Stimulated activated CD4-positive, alpha-beta T cell treated with anti-CD3 and anti-CD28 coated beads, Interleukin-1b, Interleukin-23, amount 100 ng/mL, for 24 hours (primary cell): ENCODE measurements at regions not wholly inside any gene's neighbourhood (a gene's known extent, or its start where the extent isn't known, plus 50 kb on each side); places are given as distances from the start of the nearest gene placed in this dataset.

ENCODE experiments used
- DNase-seq, 4 experiments: peaks; one replicate each; pipeline ENCODE4 v3.0.0-alpha.2; 2020; ENCODE audit warnings: low read depth in 4 of 4, low spot score in 1 of 4

DNA sequence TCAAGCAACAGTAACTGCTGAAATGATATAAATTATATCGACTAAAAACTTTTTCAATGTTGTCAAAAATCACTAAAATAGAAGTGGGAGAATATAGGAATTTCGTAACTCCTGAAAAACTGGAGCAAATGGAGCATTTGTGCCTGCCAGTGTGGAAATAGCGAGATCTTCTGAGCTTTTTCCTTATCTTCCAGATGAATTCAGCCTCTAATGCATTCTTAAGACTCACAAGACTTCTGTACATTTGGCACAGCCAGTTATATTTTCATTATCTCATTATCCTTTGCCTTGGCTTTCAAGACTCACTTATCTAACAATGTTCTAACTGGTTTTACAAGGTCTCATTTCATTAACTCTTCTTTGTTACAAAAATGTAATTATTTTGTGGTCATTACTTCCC, 252.4 kb downstream of the GXYLT1 start:
- no peak for DNase-seq

GRCh38 chr12:41891226-41891625, 253.4 kb downstream of the GXYLT1 start:
- no peak for DNase-seq

DNA sequence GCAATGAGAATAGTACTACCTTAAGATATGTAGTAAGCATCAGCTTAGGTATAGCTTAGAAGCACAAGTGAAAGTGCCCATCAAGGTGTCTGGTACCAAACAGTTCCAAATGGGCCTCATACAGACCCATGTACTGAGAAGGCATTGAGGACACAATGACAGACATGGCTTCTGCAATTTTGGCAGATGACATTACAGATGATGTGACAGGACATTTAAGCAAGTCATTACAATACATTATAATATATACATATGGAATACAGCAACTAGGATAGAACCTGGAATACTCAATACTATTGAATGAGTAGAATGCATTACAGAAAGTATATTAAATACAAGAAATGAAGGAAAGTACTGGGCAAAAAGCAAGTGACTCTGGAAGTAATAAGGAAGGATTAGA, 256.4 kb downstream of the GXYLT1 start:
- DNase-seq: no peak

- no peak for DNase-seq
Observed at GRCh38 chr12:41881891-41882805, 262.5 kb downstream of the GXYLT1 start.

DNA sequence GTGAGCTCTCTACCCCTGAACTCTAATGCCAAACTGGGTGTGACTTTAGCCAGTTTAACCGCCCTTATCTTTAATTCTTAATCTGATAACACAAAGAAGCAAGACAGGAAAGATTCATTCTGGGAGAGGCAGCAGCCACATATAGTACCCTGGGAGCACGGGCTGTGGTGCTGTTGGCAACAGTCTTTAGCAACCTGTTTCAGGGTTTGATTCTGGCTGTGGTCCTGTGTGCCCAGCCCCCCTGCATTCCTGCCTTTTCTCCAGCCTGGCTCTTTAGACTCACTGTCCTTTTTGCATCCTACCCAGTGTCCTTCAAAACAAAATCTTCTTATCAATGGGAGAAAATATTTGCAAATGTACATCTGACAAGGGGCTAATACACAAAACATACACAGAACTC, 275.2 kb downstream of the GXYLT1 start:
- DNase-seq: no peak

DNA sequence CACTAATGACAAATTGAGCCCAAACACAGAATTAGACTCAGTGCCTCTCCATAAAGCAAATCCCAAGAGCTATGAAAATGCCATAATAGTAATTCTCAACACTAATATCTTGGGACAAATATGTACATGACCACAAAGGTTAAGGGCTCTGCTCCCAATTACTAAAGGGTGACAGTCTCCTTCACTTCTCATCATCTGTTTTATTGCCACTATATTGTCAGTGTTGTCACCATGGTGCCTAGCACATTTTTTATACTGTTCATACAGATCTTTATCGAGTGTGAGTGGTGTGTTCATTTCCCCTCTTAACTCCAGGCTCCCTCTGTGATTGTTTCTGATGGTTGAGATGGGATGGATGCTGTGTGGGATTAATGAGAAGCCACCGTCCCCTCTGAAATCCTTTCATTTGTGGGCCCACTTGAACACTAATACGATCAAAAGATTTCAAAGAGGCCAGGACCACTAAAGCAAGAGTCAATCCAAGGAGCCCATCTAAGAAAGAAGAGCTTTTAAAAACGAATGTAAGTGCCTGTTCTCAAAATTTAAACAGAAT, 277.7 kb downstream of the GXYLT1 start:
- DNase-seq: no peak

DNA sequence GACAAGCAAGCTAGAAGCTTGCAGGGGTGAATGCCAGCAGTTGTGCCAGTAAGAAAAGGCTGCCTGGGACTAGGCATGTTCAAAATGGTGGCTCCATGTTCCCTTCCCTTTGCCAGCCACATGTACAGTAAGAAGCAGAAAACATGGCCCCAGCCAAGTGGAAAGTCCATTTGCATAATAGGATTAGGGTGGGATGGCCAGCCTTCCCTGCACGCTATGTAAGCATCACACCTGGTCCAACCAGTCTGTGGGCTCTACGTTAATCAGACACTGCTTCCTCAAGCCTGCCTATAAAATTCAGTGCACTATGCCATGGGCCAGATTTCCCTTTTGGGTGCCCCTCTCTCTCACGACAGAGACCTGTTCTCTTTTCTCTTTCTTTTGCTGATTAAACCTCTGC, 288.4 kb downstream of the GXYLT1 start:
- no peak for DNase-seq

DNA sequence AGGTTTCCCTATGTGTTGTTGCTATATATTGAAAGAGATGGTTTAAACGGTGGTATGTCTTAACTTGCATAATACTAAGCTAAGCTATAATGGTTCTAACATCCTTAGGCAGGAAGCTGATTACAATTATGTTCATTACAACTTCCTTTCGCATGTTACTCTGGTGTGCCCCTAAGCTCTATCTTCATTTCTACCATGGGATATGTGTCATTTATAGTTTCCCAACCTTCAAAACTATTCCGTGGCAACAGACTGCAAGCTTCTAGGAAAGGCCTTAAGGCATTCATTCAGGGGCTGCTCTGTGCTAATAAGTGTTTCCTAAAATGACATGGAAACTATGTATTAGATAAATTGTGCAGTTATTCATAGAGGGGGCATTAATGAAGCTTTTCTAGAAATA, 294.6 kb downstream of the GXYLT1 start:
- DNase-seq: no peak

DNA sequence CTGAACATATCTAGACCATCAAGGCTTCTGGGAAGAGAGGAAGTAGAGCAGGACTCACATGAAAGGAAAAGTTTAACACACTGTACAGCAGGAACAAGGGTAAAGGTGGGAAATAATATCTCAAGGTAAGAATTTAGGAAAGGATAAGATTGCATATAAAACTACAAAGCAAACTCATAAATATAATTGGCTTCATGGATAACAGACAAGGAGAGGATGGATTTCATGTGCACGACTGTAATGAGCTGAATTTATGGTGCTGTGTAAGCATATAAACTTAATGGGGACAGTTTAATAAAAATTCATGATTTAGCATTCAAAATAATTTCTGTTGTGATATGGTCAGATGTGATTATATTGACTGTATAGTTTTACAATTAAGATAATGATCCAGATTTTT, 298.0 kb downstream of the GXYLT1 start:
- DNase-seq: no peak

DNA sequence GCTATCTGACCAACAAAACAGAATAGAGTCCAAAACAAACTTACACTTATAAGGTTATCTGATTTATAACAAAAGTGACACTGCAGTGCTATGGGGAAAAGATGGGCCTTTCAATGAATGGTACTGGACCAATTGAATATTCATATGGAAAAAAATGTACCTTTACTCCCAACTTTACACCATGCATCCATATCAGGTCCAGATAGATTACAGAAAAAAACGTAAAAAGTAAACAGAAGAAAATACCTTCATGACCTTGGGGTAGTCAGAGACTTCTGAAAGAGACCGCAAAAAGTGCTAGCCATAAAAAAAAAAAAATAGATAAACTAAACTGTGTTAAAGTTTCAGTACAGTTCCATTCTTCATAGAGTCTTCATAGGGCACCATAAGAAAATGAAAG, 308.3 kb downstream of the GXYLT1 start:
- no peak for DNase-seq

DNA sequence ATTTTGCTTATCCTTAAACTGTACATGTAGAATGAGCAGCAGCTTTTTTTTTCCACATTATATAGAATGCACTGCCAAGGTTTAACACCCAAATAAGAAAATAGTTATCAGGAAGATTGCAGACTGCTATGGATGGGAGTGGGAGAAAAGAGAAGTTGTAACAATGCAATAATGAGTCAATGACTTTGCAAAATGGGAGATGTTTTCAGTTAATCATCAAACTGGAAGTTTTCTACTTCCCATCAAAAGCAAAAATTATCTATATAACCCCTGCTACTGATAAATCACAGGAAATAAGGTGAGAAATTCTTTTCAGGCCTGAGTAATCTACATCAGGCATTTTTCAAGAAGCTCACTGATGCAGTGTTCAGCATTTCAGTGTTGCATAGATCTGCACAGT, 309.1 kb downstream of the GXYLT1 start:
- DNase-seq: no peak

DNA sequence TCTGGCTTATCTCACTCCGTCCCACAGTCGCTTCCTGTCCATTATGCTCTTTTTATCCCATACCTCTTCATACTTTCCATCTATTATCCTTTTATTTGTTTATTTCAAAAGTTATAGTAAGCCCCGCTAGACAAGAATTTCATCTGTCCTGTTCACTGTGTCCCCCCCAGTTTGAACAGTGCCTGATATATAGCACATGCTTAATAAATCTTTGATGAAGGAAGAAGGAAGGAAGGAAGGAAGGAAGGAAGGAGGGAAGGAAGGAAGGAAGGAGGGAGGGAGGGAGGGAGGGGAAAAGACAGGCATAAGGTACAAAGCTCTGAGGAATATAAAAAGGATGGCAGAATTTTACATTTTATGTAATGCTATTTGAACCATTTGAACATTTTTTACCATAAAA, 324.7 kb downstream of the GXYLT1 start:
- DNase-seq: no peak

DNA sequence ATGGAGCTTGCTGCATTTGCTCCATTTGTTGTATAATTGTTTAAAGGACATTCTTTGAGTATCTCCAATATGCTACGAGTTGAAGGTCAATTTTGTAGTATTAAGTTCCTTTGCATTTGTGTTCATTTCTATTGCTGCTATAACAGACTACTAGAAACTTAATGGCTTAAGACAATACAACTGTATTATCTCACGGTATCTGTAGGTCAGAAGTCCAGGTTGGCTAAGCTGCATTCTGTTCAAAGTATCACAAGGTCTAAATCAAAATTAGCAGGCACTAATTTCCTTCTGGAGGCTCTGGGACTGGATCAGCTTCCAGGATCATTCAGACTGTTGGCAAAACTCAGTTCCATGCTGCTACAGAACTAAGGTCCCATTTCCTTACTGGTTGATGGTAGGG, 340.6 kb downstream of the GXYLT1 start:
- no peak for DNase-seq

GRCh38 chr12:41802803-41803202, 341.9 kb downstream of the GXYLT1 start:
- DNase-seq: no peak

DNA sequence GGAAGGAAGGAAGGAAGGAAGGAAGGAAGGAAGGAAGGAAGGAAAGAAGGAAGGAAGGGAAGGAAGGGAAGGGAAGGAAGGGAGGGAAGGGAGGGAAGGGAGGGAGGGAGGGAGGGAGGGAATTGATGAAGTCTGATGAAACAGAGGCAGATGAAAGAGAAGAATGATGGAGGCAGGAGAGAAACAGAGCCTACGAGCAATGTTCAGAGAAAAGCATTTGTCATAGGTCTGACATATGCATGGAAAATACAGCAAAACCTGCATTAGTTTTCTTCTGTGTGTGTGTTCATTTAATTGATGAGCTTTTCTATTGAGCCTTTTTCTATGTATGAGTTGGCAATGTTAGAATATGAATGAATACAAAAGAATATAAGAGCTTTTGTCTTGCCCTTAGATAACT, 343.4 kb downstream of the GXYLT1 start:
- DNase-seq: no peak

- DNase-seq: no peak
Observed at GRCh38 chr12:41799671-41800070, 345.0 kb downstream of the GXYLT1 start.

- DNase-seq: no peak
Observed at GRCh38 chr12:41795910-41796309, 348.8 kb downstream of the GXYLT1 start.

- no peak for DNase-seq
Observed at GRCh38 chr12:41795051-41795600, 349.5 kb downstream of the GXYLT1 start.

DNA sequence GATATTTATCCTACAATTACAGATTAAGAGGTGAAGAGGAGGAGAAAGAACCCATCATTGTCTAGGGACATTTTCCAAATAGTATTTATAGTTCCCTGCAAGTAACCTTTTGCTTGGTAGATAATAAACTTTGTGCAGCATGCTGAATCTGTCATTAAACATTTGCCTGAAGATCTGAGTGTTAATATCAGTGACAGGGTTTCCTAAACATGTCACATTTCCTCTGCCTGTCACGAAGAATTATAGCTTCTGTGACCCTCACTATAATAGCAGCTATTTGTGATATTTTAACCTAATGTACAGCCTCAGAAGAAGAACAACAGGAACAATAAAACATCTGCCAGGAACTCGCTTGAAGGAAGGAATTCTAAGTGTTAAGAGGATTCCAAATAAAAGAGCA, 350.3 kb downstream of the GXYLT1 start:
- DNase-seq: no peak

DNA sequence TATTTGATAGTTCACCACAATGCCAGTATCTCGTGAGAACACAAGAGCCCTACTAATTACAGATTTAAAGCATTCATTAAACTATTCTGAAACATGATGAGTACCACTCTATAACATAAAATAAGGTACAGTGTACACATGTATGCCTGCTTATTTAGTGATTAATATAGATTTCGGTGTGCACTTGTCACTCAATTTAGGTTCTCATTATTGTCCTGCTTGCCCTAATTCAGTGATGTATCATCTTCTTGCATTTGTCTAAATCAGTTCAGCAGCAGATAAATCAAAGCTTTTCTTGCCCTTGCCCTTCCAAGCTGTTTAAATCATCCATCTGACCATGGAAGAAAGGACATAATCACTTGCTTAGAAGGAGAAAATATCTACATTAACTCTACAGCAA, 359.7 kb downstream of the GXYLT1 start:
- no peak for DNase-seq

DNA sequence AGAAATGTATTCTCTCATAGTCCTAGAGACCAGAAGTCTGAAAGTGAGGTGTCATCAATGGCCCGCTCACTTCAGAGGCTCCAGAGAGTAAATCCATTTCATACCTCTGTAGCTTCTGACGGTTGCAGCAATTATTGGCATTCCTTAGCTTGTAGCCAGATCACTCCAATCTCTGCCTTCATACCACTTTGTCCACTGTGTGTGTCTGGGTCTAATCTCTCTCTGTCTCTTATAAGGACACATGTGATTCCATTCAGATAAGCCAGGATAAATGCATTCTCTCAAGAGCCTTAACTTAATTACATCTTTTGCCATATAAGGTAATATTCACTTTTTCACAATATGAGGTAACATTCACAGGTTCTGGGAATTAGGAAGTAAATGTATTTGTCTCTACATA, 365.7 kb downstream of the GXYLT1 start:
- no peak for DNase-seq

GRCh38 chr12:41777064-41777790, 367.4 kb downstream of the GXYLT1 start:
- DNase-seq: no peak
